GM12873 (cell line): ENCODE measurements at regions not wholly inside any gene's neighbourhood (a gene's known extent, or its start where the extent isn't known, plus 50 kb on each side); places are given as distances from the start of the nearest gene placed in this dataset.

Experiments
- CTCF ChIP-seq: IDR thresholded peaks from 2 replicates; pipeline ENCODE4 v1.5.1; 2012; ENCODE audit warnings: low read depth, mild to moderate bottlenecking, moderate library complexity, low read length, control low read depth; ENCODE audit not compliant: insufficient read depth; ENCODE audit errors: missing control alignments

- TF ChIP-seq CTCF = no peak
Measured at GRCh38 chr4:160406263-160406825, 1303.5 kb downstream of the RAPGEF2 start.

DNA sequence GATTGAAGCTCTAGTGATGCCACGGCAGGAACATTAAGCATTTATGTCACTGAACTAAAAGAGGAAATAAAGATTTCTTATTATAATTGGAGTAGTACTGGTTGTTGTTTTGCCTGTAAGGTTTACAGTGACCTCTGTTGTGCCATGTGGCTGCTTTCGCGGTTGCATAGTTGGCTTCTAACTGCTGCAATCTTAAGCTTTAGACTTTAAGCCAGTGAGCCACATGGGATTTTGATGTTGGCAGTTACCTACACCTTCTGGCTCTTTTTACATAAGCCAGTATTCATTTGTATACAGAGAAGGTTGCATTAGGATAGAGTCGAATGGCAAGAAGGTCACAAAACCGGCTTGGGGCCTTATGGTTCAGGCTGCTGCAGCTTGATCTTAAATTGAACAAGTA lies 1311.6 kb downstream of the RAPGEF2 start:
- TF ChIP-seq CTCF = no peak

DNA sequence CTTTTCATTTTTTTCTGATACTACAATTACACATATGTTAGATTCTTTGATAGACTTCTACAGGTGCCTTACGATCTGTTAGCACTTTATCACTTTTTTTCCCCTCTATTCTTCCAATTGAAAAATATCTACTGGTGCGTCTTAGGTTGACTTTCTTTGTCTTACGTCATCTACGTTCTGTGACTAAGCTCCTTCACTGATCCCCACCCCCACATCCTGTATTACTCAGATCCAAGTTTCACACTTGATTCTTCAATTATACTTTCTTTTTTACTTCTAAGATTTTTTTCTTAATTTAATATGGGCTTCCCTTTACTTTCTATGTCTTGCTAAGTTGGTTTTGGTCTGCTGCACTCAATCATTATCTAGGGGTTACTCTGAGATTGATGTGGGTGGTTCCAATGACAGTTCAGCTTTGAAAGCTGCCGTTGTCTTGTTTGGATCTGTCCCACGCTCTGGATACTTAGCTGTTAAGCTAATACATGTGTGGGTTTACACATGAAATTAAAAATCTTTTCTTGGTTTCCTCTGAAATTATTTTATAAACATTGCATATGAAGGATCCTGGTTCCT lies 1321.1 kb downstream of the RAPGEF2 start:
- no peak for TF ChIP-seq CTCF

- TF ChIP-seq CTCF = no peak
Measured at GRCh38 chr4:160426233-160426632, 1323.4 kb downstream of the RAPGEF2 start.

DNA sequence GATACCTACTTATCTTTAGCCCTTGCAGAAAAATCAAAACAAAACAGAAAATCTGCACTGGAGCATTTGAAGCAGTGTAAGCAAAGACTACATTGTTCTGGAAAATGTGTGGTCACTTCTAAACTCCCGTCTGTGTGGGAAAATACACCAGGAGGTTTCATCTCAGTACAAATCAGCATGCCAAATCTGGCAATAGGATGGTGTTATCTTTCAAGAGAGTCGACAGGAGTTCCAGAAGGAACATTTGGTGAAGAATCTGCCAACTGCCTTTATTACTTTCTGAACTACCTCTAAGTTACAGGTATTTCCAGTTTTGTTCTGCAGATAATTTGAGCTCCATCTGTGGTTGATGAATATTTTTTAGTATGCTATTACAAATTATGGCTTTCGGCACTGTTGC lies 1348.0 kb downstream of the RAPGEF2 start:
- no peak for TF ChIP-seq CTCF

GRCh38 chr4:160485071-160485687 lies 1382.3 kb downstream of the RAPGEF2 start:
- TF ChIP-seq CTCF = no peak

- TF ChIP-seq CTCF = no peak
Measured at GRCh38 chr4:160492181-160492580, 1389.3 kb downstream of the RAPGEF2 start.
